ENCODE measurements at regions not wholly inside any gene's neighbourhood (a gene's known extent, or its start where the extent isn't known, plus 50 kb on each side); places are given as distances from the start of the nearest gene placed in this dataset.

- DNase-seq (ENCODE audit: low spot score): no peak
- 70% methylated on average over 4 of the region's 4 CpGs for WGBS
- TF ChIP-seq POLR2A (IDR thresholded peaks at IDR 0.05) (no peak), POLR2AphosphoS5 (IDR thresholded peaks at IDR 0.05) (no peak), CTCF (IDR thresholded peaks at IDR 0.05) (no peak)
- Histone ChIP-seq H3K4me1 (replicated peaks) (no peaks in the 10 kb centered on the region), H3K27ac (no peak overlapping the region), H3K4me3 (no peak overlapping the region), H3K36me3 (no peaks in the 10 kb centered on the region), H3K27me3 (replicated peaks; ENCODE audit: insufficient read depth) (no peaks in the 10 kb centered on the region), H3K9me3 (no peaks in the 10 kb centered on the region)
- intact Hi-C loops (cut with DNase I): loop anchor here (10.0 kb wide), 1 partner anchor 92 kb away; the partner anchor contains the start of gene MAP1B
Observed at GRCh38 chr5:72012906-72013305, 94.4 kb upstream of the MAP1B start.

- DNase-seq (ENCODE audit: low spot score): no peak
- no peaks in the 10 kb centered on the region for H3K36me3 ChIP-seq
- intact Hi-C loops (cut with DNase I): loop anchor here (10.0 kb wide), 1 partner anchor 91 kb away; the partner anchor contains the start of gene MAP1B
- TF ChIP-seq POLR2A (IDR thresholded peaks at IDR 0.05): no peak
- no peak for TF ChIP-seq POLR2AphosphoS5 (IDR thresholded peaks at IDR 0.05)
- TF ChIP-seq CTCF (IDR thresholded peaks at IDR 0.05): no peak
- H3K9me3 ChIP-seq: no peaks in the 10 kb centered on the region
- H3K27me3 ChIP-seq (replicated peaks; ENCODE audit: insufficient read depth): no peaks in the 10 kb centered on the region
- no peak overlapping the region for H3K27ac ChIP-seq
- no peaks in the 10 kb centered on the region for H3K4me1 ChIP-seq (replicated peaks)
- 40% methylated on average over 10 of the region's 10 CpGs for WGBS
- no peak overlapping the region for H3K4me3 ChIP-seq
Observed at GRCh38 chr5:72013766-72014624, 93.3 kb upstream of the MAP1B start.

GRCh38 chr5:72015103-72015548 lies 92.1 kb upstream of the MAP1B start:
- intact Hi-C loops (cut with DNase I): loop anchor here (10.0 kb wide), 1 partner anchor 90 kb away; the partner anchor contains the start of gene MAP1B
- 52% methylated on average over 7 of the region's 7 CpGs for WGBS
- H3K36me3 ChIP-seq: no peaks in the 10 kb centered on the region
- no peak for DNase-seq (ENCODE audit: low spot score)
- no peak overlapping the region for H3K4me3 ChIP-seq
- no peaks in the 10 kb centered on the region for H3K27me3 ChIP-seq (replicated peaks; ENCODE audit: insufficient read depth)
- H3K27ac ChIP-seq: no peak overlapping the region
- H3K9me3 ChIP-seq: no peaks in the 10 kb centered on the region
- no peaks in the 10 kb centered on the region for H3K4me1 ChIP-seq (replicated peaks)
- TF ChIP-seq POLR2A (IDR thresholded peaks at IDR 0.05): no peak
- no peak for TF ChIP-seq POLR2AphosphoS5 (IDR thresholded peaks at IDR 0.05)
- no peak for TF ChIP-seq CTCF (IDR thresholded peaks at IDR 0.05)

- H3K4me1 ChIP-seq (replicated peaks): no peaks in the 10 kb centered on the region
- H3K36me3 ChIP-seq: no peaks in the 10 kb centered on the region
- TF ChIP-seq CTCF (IDR thresholded peaks at IDR 0.05) (peak; percentile 56 to 79 (median 72)), POLR2AphosphoS5 (IDR thresholded peaks at IDR 0.05) (no peak), POLR2A (IDR thresholded peaks at IDR 0.05) (no peak)
- no peak overlapping the region for H3K4me3 ChIP-seq
- intact Hi-C loops (cut with DNase I): loop anchor here (10.0 kb wide), 1 partner anchor 87 kb away; the partner anchor contains the start of gene MAP1B
- H3K27ac ChIP-seq: no peak overlapping the region
- WGBS: 36% methylated on average over 1 of the region's 1 CpG
- DNase-seq (ENCODE audit: low spot score): no peak
- no peaks in the 10 kb centered on the region for H3K27me3 ChIP-seq (replicated peaks; ENCODE audit: insufficient read depth)
- H3K9me3 ChIP-seq: no peaks in the 10 kb centered on the region
Observed at GRCh38 chr5:72018143-72018803, 89.0 kb upstream of the MAP1B start.
